ENCODE measurements at regions not wholly inside any gene's neighbourhood (a gene's known extent, or its start where the extent isn't known, plus 50 kb on each side); places are given as distances from the start of the nearest gene placed in this dataset.

DNA sequence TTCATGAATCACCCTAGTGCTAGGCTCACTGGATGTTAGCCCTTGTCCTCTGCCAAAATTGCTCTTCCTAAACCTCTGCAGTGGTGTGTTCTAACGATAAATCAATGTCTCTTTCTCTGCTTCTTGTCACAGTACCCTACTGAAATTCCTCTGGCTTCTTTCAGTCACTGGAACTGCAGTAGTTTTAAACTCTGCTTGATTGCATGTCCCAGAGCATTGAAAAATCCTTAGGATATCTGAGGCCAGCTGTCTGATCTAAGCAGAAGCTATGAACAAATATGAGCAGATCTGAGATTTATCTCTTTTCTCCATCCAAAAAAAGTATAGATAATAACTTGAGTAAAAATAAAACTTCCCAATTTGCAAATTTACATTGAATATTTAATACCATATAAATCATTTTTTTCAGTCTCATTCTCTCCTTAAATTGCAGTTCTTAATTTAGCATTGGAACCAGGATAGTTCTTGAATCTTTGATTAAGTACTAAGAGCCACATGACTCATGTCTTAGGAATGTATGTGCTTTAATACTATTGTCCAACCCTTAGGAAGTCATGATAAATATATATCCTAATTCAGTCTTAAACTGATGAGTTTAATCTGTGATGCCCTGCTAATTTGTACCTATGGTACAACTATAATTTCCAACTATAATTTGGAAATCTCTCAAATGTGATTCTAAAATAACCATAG is 169.7 kb downstream of the PDHA2 start:
- Histone ChIP-seq H3K27ac (ENCODE audit: low read length) (no peak overlapping the region), H3K36me3 (ENCODE audit: control insufficient read depth, insufficient read depth, low read length) (no peaks in the 10 kb centered on the region), H3K4me3 (ENCODE audit: low read depth in 2 of 2, low read length in 2 of 2) (no peak overlapping the region), H3K27me3 (ENCODE audit: control insufficient read depth, insufficient read depth, low read length) (no peaks in the 10 kb centered on the region), H3K4me1 (ENCODE audit: control insufficient read depth, insufficient read depth, low read length) (no peaks in the 10 kb centered on the region), H3K9me3 (ENCODE audit: control insufficient read depth, insufficient read depth, low read depth, low read length) (no peaks in the 10 kb centered on the region)
- DNase-seq (ENCODE audit: low read depth, low spot score) (no peak), ATAC-seq (no peak)
- ChIA-PET CTCF (no interaction called here), POLR2A (no interaction called here)
- BruUV-seq (replicated peaks), result no TSS peak
- TF ChIP-seq, protein P1, sequence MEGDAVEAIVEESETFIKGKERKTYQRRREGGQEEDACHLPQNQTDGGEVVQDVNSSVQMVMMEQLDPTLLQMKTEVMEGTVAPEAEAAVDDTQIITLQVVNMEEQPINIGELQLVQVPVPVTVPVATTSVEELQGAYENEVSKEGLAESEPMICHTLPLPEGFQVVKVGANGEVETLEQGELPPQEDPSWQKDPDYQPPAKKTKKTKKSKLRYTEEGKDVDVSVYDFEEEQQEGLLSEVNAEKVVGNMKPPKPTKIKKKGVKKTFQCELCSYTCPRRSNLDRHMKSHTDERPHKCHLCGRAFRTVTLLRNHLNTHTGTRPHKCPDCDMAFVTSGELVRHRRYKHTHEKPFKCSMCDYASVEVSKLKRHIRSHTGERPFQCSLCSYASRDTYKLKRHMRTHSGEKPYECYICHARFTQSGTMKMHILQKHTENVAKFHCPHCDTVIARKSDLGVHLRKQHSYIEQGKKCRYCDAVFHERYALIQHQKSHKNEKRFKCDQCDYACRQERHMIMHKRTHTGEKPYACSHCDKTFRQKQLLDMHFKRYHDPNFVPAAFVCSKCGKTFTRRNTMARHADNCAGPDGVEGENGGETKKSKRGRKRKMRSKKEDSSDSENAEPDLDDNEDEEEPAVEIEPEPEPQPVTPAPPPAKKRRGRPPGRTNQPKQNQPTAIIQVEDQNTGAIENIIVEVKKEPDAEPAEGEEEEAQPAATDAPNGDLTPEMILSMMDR (IDR thresholded peaks at IDR 0.05), result no peak
- TF ChIP-seq POLR2AphosphoS5 (IDR thresholded peaks at IDR 0.05; ENCODE audit: low read depth, low read length), result no peak
- TF ChIP-seq TCF7L2 (IDR thresholded peaks at IDR 0.05; ENCODE audit: low read depth, low read length), result no peak
- no peak for TF ChIP-seq SIN3A (IDR thresholded peaks at IDR 0.05; ENCODE audit: borderline replicate concordance, insufficient read depth, low read depth, low read length)
- TF ChIP-seq, protein P2, sequence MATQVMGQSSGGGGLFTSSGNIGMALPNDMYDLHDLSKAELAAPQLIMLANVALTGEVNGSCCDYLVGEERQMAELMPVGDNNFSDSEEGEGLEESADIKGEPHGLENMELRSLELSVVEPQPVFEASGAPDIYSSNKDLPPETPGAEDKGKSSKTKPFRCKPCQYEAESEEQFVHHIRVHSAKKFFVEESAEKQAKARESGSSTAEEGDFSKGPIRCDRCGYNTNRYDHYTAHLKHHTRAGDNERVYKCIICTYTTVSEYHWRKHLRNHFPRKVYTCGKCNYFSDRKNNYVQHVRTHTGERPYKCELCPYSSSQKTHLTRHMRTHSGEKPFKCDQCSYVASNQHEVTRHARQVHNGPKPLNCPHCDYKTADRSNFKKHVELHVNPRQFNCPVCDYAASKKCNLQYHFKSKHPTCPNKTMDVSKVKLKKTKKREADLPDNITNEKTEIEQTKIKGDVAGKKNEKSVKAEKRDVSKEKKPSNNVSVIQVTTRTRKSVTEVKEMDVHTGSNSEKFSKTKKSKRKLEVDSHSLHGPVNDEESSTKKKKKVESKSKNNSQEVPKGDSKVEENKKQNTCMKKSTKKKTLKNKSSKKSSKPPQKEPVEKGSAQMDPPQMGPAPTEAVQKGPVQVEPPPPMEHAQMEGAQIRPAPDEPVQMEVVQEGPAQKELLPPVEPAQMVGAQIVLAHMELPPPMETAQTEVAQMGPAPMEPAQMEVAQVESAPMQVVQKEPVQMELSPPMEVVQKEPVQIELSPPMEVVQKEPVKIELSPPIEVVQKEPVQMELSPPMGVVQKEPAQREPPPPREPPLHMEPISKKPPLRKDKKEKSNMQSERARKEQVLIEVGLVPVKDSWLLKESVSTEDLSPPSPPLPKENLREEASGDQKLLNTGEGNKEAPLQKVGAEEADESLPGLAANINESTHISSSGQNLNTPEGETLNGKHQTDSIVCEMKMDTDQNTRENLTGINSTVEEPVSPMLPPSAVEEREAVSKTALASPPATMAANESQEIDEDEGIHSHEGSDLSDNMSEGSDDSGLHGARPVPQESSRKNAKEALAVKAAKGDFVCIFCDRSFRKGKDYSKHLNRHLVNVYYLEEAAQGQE (IDR thresholded peaks at IDR 0.05; ENCODE audit: insufficient read depth in 1 of 2, low read depth in 2 of 2, low read length in 1 of 2), result no peak
- in situ Hi-C loops (cut with HindIII; ENCODE audit: low pct_unique_long_range_greater_than_20kb, low sequenced_read_pairs), result no loop called here
- intact Hi-C loops (cut with micrococcal nuclease; ENCODE audit: unreplicated experiment), result no loop called here

DNA sequence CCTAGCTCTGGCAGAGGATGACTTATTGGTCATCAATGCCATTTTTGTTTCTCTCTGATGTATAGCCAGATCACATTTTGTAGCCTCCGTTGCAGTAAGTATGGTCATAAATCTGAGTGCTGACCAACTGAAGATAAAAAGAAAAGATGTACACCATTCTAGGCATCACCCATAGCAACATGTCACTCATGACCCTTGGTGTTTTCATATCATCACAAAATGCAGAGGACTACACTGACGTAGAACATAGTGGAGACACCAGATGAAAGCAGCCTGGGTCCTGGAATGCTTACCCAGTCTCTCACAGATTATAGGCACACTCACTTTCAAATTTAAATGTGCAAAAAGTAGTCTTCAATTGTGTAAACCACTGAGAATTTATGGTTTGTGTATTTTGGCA is 172.8 kb downstream of the PDHA2 start:
- no peak for TF ChIP-seq TCF7L2 (IDR thresholded peaks at IDR 0.05; ENCODE audit: low read depth, low read length)
- TF ChIP-seq, protein P2 (IDR thresholded peaks at IDR 0.05; ENCODE audit: insufficient read depth in 1 of 2, low read depth in 2 of 2, low read length in 1 of 2), result no peak
- TF ChIP-seq, protein P1 (IDR thresholded peaks at IDR 0.05), result no peak
- TF ChIP-seq SIN3A (IDR thresholded peaks at IDR 0.05; ENCODE audit: borderline replicate concordance, insufficient read depth, low read depth, low read length), result no peak
- TF ChIP-seq POLR2AphosphoS5 (IDR thresholded peaks at IDR 0.05; ENCODE audit: low read depth, low read length), result no peak

More for the DNA sequence above, 172.8 kb downstream of the PDHA2 start:
- Histone ChIP-seq H3K9me3 (ENCODE audit: control insufficient read depth, insufficient read depth, low read depth, low read length) (no peaks in the 10 kb centered on the region), H3K27me3 (ENCODE audit: control insufficient read depth, insufficient read depth, low read length) (no peaks in the 10 kb centered on the region), H3K27ac (ENCODE audit: low read length) (no peak overlapping the region), H3K4me3 (ENCODE audit: low read depth in 2 of 2, low read length in 2 of 2) (no peak overlapping the region), H3K36me3 (ENCODE audit: control insufficient read depth, insufficient read depth, low read length) (no peaks in the 10 kb centered on the region), H3K4me1 (ENCODE audit: control insufficient read depth, insufficient read depth, low read length) (no peaks in the 10 kb centered on the region)
- in situ Hi-C loops (cut with HindIII; ENCODE audit: low pct_unique_long_range_greater_than_20kb, low sequenced_read_pairs) (no loop called here), intact Hi-C loops (cut with micrococcal nuclease; ENCODE audit: unreplicated experiment) (no loop called here)
- no peak for DNase-seq (ENCODE audit: low read depth, low spot score)
- ATAC-seq, result no peak
- ChIA-PET POLR2A (no interaction called here), CTCF (no interaction called here)
- BruUV-seq (replicated peaks), result no TSS peak

All from Panc1 (cell line).